Chondrocyte (in vitro differentiated cells): ENCODE measurements at regions not wholly inside any gene's neighbourhood (a gene's known extent, or its start where the extent isn't known, plus 50 kb on each side); places are given as distances from the start of the nearest gene placed in this dataset.
"Not testable (repeated sequence)": the region's sequence is repeated elsewhere in the genome, so short reads cannot be mapped to it uniquely, and the experiment has no call there.

Experiments used
- DNase-seq: peaks from one replicate; pipeline ENCODE4 v3.0.0; 2021; ENCODE audit warnings: mixed read lengths, low spot score
- H3K27ac Mint-ChIP-seq: one replicate; pipeline ENCODE4 v1.8.0; 2021; ENCODE audit warnings: mild to moderate bottlenecking, moderate library complexity, mixed read lengths; ENCODE audit not compliant: unreplicated experiment
- H3K27me3 Mint-ChIP-seq: 2 replicates; pipeline ENCODE4 v1.8.0; 2021; ENCODE audit warnings: low read depth, mixed read lengths
- H3K36me3 Mint-ChIP-seq: 2 replicates; pipeline ENCODE4 v1.8.0; 2021; ENCODE audit warnings: low read depth, mixed read lengths
- H3K4me1 Mint-ChIP-seq: 2 replicates; pipeline ENCODE4 v1.8.0; 2021; ENCODE audit warnings: low read depth, mild to moderate bottlenecking, mixed read lengths
- H3K4me3 Mint-ChIP-seq: one replicate; pipeline ENCODE4 v1.8.0; 2021; ENCODE audit warnings: mild to moderate bottlenecking, moderate library complexity, mixed read lengths; ENCODE audit not compliant: unreplicated experiment
- H3K9me3 Mint-ChIP-seq: 2 replicates; pipeline ENCODE4 v1.8.0; 2021; ENCODE audit warnings: low read depth, mixed read lengths
- CTCF ChIP-seq: fragments of 200-600 bp; sonication (generic); IDR thresholded peaks from 2 replicates; pipeline ENCODE4 v1.5.0; 2021; ENCODE audit warnings: antibody characterized with exemption, mild to moderate bottlenecking, moderate library complexity

GRCh38 chr13:96934889-96935489 lies 59.3 kb downstream of the OXGR1 start:
- DNase-seq: no peak

DNA sequence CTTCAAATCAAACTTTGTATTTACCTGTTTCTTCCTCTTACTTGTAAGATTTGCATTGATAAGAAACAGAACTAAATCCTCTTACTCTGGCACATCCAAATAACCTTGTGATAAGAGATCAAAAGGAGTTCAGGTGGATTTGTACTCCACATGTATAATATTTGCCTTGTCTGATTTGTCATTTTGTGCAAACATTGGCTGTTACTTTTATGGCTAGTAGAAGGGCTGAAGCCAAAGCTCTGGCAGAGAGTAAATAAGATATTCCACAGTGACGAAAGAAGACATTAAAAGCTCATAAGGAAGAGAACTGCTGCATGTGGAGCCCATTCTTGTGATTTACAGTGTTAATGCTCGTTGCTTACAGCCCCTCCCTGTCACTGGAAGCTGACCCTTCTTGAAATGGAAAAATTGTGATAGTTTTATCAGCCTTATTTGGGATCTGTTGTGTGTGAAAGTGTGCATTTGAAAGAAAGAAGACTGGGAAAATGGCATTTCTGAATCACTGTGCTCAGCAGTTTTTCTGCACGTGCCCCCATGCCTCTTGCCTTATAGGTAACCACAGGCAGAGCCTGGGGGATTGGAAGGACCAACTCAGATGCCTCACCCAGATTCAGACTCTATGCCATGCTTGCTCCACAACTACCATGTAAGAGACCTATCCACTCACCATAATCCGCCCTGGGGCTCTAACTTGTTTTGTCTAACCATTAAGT lies 68.2 kb downstream of the OXGR1 start:
- Mint-ChIP-seq H3K27ac (no peak overlapping the region), H3K9me3 (peaks cover 14% of the 10 kb centered on the region), H3K27me3 (peaks cover 5% of the 10 kb centered on the region), H3K36me3 (peaks cover 4% of the 10 kb centered on the region), H3K4me1 (no peaks in the 10 kb centered on the region), H3K4me3 (no peak overlapping the region)
- no peak for DNase-seq
- TF ChIP-seq CTCF: no peak

More at GRCh38 chr13:96934889-96935489, 59.3 kb downstream of the OXGR1 start:
- Mint-ChIP-seq H3K4me3 (no peak overlapping the region), H3K4me1 (no peaks in the 10 kb centered on the region), H3K27me3 (peaks cover 9% of the 10 kb centered on the region), H3K9me3 (no peaks in the 10 kb centered on the region), H3K27ac (no peak overlapping the region), H3K36me3 (no peaks in the 10 kb centered on the region)
- no peak for TF ChIP-seq CTCF

GRCh38 chr13:96925477-96925876 lies 68.8 kb downstream of the OXGR1 start:
- H3K4me3 Mint-ChIP-seq: no peak overlapping the region

GRCh38 chr13:96918861-96919631 lies 75.2 kb downstream of the OXGR1 start:
- H3K27me3 Mint-ChIP-seq, DNase-seq: not testable (repeated sequence)
- H3K9me3 Mint-ChIP-seq: peaks cover 26% of the 10 kb centered on the region

More at GRCh38 chr13:96925477-96925876, 68.8 kb downstream of the OXGR1 start:
- Mint-ChIP-seq H3K4me1 (no peaks in the 10 kb centered on the region), H3K9me3 (peaks cover 18% of the 10 kb centered on the region), H3K27me3 (peaks cover 5% of the 10 kb centered on the region), H3K36me3 (peaks cover 4% of the 10 kb centered on the region), H3K27ac (no peak overlapping the region)
- TF ChIP-seq CTCF: no peak
- no peak for DNase-seq

GRCh38 chr13:96904232-96904631 lies 90.0 kb downstream of the OXGR1 start:
- Mint-ChIP-seq H3K4me3 (no peak overlapping the region), H3K4me1 (peaks cover 2% of the 10 kb centered on the region), H3K27ac (no peak overlapping the region), H3K27me3 (peaks cover 10% of the 10 kb centered on the region), H3K36me3 (no peaks in the 10 kb centered on the region), H3K9me3 (no peaks in the 10 kb centered on the region)
- DNase-seq: no peak
- no peak for TF ChIP-seq CTCF

More at GRCh38 chr13:96918861-96919631, 75.2 kb downstream of the OXGR1 start:
- H3K4me3 Mint-ChIP-seq, H3K4me1 Mint-ChIP-seq, H3K36me3 Mint-ChIP-seq, H3K27ac Mint-ChIP-seq: not testable (repeated sequence)
